A549 (cell line): ENCODE measurements at regions not wholly inside any gene's neighbourhood (a gene's known extent, or its start where the extent isn't known, plus 50 kb on each side); places are given as distances from the start of the nearest gene placed in this dataset.

ENCODE experiments used
- CTCF ChIP-seq: fragments of >200 bp; sonication (Bioruptor Twin); formaldehyde crosslinking; IDR thresholded peaks from 3 replicates; pipeline ENCODE4 v1.5.1; 2016
- JUN ChIP-seq, 2 experiments: fragments of >200 bp; sonication (Bioruptor Twin); formaldehyde crosslinking; IDR thresholded peaks; 2 replicates in 1 of 2; 3 replicates in 1 of 2; pipeline ENCODE4 v1.6.1; 2016 to 2017

GRCh38 chr2:234403751-234404150 is 93.1 kb downstream of the ARL4C start:
- TF ChIP-seq CTCF: no peak
- no peak for TF ChIP-seq JUN (IDR thresholded peaks at IDR 0.05)
